Skeletal muscle tissue (tissue), 3 donors: ENCODE measurements at regions not wholly inside any gene's neighbourhood (a gene's known extent, or its start where the extent isn't known, plus 50 kb on each side); places are given as distances from the start of the nearest gene placed in this dataset.

Experiments used
- H3K27ac ChIP-seq: one replicate; pipeline ENCODE4 v1.7.0; 2013; ENCODE audit warnings: mild to moderate bottlenecking, low read depth, low read length, inconsistent platforms
- H3K27me3 ChIP-seq, 3 donors: one replicate each; pipeline ENCODE4 v1.7.0; 2013; ENCODE audit warnings: low read length in 3 of 3; ENCODE audit not compliant: control insufficient read depth in 3 of 3, insufficient read depth in 3 of 3
- H3K36me3 ChIP-seq, 3 donors: one replicate each; pipeline ENCODE4 v1.7.0; 2013; ENCODE audit warnings: low read length in 3 of 3; ENCODE audit not compliant: control insufficient read depth in 3 of 3, insufficient read depth in 3 of 3
- H3K4me1 ChIP-seq, 3 donors: one replicate each; pipeline ENCODE4 v1.7.0; 2013; ENCODE audit warnings: low read length in 3 of 3, mild to moderate bottlenecking in 3 of 3; ENCODE audit not compliant: control insufficient read depth in 3 of 3, insufficient read depth in 3 of 3
- H3K4me3 ChIP-seq, 3 donors: one replicate each; pipeline ENCODE4 v1.7.0; 2013; ENCODE audit warnings: low read length in 3 of 3
- H3K9ac ChIP-seq, 3 donors: one replicate each; pipeline ENCODE4 v1.7.0; 2013; ENCODE audit warnings: low read length in 3 of 3, mild to moderate bottlenecking in 3 of 3, moderate library complexity in 2 of 3, low read depth in 1 of 3
- H3K9me3 ChIP-seq, 3 donors: one replicate each; pipeline ENCODE4 v1.7.0; 2013; ENCODE audit warnings: low read length in 3 of 3; ENCODE audit not compliant: control insufficient read depth in 3 of 3
- donor health status: Osteomylitis.

GRCh38 chr13:107450431-107450830, 764.9 kb downstream of the LIG4 start:
- no peak overlapping the region for H3K27ac ChIP-seq
- H3K27me3 ChIP-seq = no peaks in the 10 kb centered on the region
- H3K4me3 ChIP-seq = no peak overlapping the region
- peaks cover 0 to 3% (median 0%) of the 10 kb centered on the region in 3 donors for H3K9me3 ChIP-seq
- no peaks in the 10 kb centered on the region for H3K36me3 ChIP-seq
- no peak overlapping the region for H3K9ac ChIP-seq
- peaks cover 0 to 3% (median 0%) of the 10 kb centered on the region in 3 donors for H3K4me1 ChIP-seq

GRCh38 chr13:107447591-107447990, 767.7 kb downstream of the LIG4 start:
- Histone ChIP-seq H3K9me3 (no peaks in the 10 kb centered on the region), H3K36me3 (no peaks in the 10 kb centered on the region), H3K4me1 (peaks cover 0 to 3% (median 0%) of the 10 kb centered on the region in 3 donors), H3K27me3 (no peaks in the 10 kb centered on the region), H3K9ac (no peak overlapping the region), H3K27ac (no peak overlapping the region), H3K4me3 (no peak overlapping the region)

- no peak overlapping the region for H3K9ac ChIP-seq
- H3K27ac ChIP-seq = no peak overlapping the region
- H3K36me3 ChIP-seq = no peaks in the 10 kb centered on the region
- no peaks in the 10 kb centered on the region for H3K9me3 ChIP-seq
- no peak overlapping the region for H3K4me3 ChIP-seq
- H3K27me3 ChIP-seq = no peaks in the 10 kb centered on the region
- no peaks in the 10 kb centered on the region for H3K4me1 ChIP-seq
Measured at GRCh38 chr13:107441279-107441678, 774.1 kb downstream of the LIG4 start.

- Histone ChIP-seq H3K9ac (no peak overlapping the region), H3K36me3 (no peaks in the 10 kb centered on the region), H3K27ac (no peak overlapping the region), H3K4me1 (no peaks in the 10 kb centered on the region), H3K4me3 (no peak overlapping the region), H3K9me3 (no peaks in the 10 kb centered on the region), H3K27me3 (no peaks in the 10 kb centered on the region)
Measured at GRCh38 chr13:107438251-107438650, 777.1 kb downstream of the LIG4 start.

GRCh38 chr13:107434347-107434746, 781.0 kb downstream of the LIG4 start:
- no peaks in the 10 kb centered on the region for H3K4me1 ChIP-seq
- H3K9me3 ChIP-seq = no peaks in the 10 kb centered on the region
- no peak overlapping the region for H3K27ac ChIP-seq
- H3K36me3 ChIP-seq = no peaks in the 10 kb centered on the region
- no peaks in the 10 kb centered on the region for H3K27me3 ChIP-seq
- H3K4me3 ChIP-seq = no peak overlapping the region
- no peak overlapping the region for H3K9ac ChIP-seq

- Histone ChIP-seq H3K27ac (no peak overlapping the region), H3K9ac (no peak overlapping the region), H3K4me1 (no peaks in the 10 kb centered on the region), H3K4me3 (no peak overlapping the region), H3K27me3 (no peaks in the 10 kb centered on the region), H3K9me3 (no peaks in the 10 kb centered on the region), H3K36me3 (no peaks in the 10 kb centered on the region)
Measured at GRCh38 chr13:107427536-107427935, 787.8 kb downstream of the LIG4 start.

- Histone ChIP-seq H3K9me3 (no peaks in the 10 kb centered on the region), H3K27me3 (no peaks in the 10 kb centered on the region), H3K27ac (no peak overlapping the region), H3K36me3 (no peaks in the 10 kb centered on the region), H3K4me1 (no peaks in the 10 kb centered on the region), H3K9ac (no peak overlapping the region), H3K4me3 (no peak overlapping the region)
Measured at GRCh38 chr13:107422421-107422820, 792.9 kb downstream of the LIG4 start.

GRCh38 chr13:107421951-107422350, 793.4 kb downstream of the LIG4 start:
- H3K9ac ChIP-seq = no peak overlapping the region
- H3K4me3 ChIP-seq = no peak overlapping the region
- H3K36me3 ChIP-seq = no peaks in the 10 kb centered on the region
- no peaks in the 10 kb centered on the region for H3K9me3 ChIP-seq
- H3K4me1 ChIP-seq = no peaks in the 10 kb centered on the region
- H3K27me3 ChIP-seq = no peaks in the 10 kb centered on the region
- H3K27ac ChIP-seq = no peak overlapping the region

- Histone ChIP-seq H3K4me1 (no peaks in the 10 kb centered on the region), H3K9me3 (no peaks in the 10 kb centered on the region), H3K36me3 (no peaks in the 10 kb centered on the region), H3K9ac (no peak overlapping the region), H3K27me3 (no peaks in the 10 kb centered on the region), H3K27ac (no peak overlapping the region), H3K4me3 (no peak overlapping the region)
Measured at GRCh38 chr13:107421028-107421427, 794.3 kb downstream of the LIG4 start.

- no peak overlapping the region for H3K4me3 ChIP-seq
- no peaks in the 10 kb centered on the region for H3K4me1 ChIP-seq
- no peaks in the 10 kb centered on the region for H3K27me3 ChIP-seq
- no peak overlapping the region for H3K9ac ChIP-seq
- no peak overlapping the region for H3K27ac ChIP-seq
- no peaks in the 10 kb centered on the region for H3K9me3 ChIP-seq
- H3K36me3 ChIP-seq = no peaks in the 10 kb centered on the region
Measured at GRCh38 chr13:107413005-107413404, 802.3 kb downstream of the LIG4 start.

GRCh38 chr13:107407074-107407473, 808.3 kb downstream of the LIG4 start:
- peaks cover 0 to 5% (median 0%) of the 10 kb centered on the region in 3 donors for H3K9me3 ChIP-seq
- H3K27me3 ChIP-seq = no peaks in the 10 kb centered on the region
- no peak overlapping the region for H3K9ac ChIP-seq
- no peak overlapping the region for H3K27ac ChIP-seq
- H3K4me3 ChIP-seq = no peak overlapping the region
- no peaks in the 10 kb centered on the region for H3K36me3 ChIP-seq
- H3K4me1 ChIP-seq = no peaks in the 10 kb centered on the region
